Right renal pelvis (tissue), 4 donors: ENCODE measurements at regions not wholly inside any gene's neighbourhood (a gene's known extent, or its start where the extent isn't known, plus 50 kb on each side); places are given as distances from the start of the nearest gene placed in this dataset.

Experiments
- DNase-seq, 4 donors: peaks; one replicate each; pipeline ENCODE4 v3.0.0-alpha.2; 2013; ENCODE audit warnings: low read depth in 4 of 4, low spot score in 3 of 4, missing footprints in 1 of 4

DNA sequence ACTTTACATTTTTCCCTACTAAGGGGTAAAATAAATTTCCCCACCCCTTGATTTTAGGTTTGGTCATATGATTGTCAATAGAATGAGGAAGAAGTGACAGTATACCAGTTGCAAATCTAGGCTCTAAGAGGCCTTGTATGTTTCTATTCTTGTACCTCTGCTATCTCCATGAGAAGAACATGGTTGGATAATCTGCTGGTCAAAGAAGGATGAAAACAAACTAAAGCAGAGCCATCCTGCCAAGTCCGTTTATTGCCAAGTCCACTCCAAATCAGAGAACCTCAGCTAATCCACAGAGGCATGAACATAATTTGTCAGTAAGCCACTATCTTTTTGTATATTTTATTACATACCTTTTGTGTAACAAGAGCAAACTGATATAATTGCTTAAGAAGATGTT, 98.0 kb downstream of the CRPPA start:
- DNase-seq = no peak

DNA sequence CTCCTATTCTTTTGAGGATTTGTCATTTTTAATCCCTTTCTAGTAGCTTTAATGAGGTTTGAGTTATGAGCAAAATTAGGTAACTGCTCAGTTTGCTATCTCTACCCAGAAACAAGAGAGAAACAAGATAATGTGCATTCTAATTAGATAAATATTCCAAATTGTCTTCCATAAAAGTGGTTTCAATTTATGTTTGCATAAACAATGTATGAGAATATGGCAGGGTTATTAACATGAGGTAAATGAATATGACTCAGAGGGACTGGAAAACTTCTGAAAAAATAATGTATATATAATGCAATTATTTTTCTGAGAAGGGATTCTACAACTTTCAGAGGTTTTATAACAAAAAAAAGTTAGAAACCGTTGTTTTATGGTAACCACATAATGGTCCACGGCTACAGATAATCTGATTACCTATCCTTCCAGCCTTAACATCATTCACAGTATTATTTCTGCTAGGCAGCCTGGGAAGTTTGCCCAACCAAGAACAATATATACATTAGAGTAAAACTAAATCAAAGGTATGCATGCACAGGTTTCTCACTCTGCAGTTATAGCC, 101.2 kb downstream of the CRPPA start:
- no peak for DNase-seq

DNA sequence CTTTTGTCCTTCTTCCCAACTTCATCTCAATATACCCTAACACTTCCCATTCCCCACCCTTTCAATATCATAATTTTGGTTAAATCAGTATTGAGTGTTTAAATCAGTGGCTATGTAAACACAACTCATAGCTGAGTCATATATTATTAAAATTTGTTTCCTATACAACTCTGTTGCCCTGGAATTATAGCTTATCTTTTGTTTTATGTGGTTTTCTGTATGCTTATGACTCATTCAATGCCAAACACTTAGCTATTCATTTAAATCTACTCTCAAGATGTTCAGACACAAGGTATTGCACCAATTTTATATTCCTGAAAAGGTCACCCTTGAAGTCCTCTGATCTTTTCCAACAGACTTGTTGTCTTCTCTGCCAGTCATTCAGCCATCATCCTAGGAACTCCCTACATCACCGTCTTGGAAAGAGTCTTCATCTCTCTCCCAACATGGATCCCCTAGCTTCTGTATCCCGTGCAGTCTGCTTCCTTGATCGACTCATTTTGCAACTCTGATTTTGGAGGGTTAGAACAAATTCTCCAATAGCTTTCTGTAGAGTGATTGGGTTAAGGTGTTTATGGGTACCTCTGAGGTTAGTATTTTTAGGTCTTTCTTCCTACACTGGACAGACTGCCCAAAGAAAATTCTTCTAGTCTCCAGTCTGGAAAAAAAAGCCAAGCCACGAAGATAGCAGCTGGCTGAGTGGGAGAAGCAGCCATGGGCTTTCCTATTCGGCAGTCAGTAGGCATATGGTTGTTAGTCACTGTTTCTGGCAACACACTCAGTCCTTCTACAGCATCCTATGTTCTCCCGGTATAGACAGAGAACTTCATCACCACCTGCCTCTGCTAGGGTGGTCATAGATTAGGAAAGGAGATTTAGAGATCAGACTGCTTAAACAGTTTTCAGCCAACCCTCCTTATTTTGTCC, 102.1 kb downstream of the CRPPA start:
- no peak for DNase-seq

DNA sequence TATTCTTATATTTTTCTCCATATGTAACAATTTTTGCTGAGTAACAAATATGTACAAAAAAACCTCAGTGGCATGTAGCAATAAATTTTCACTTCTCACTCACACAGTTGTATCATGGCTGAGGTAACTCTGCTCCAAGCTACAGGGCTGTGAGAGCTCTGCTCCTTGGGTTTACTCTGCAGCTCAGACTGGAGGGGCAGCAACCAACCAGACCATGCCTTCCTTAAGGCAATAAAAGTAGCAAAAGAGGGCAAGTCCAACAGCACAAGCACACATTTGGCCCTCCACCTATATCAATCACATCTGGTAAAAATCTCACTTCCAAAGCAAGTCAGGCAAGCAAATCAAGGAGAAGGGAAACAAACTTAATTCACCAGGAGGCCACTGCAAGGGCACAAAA, 102.9 kb downstream of the CRPPA start:
- DNase-seq = no peak

DNA sequence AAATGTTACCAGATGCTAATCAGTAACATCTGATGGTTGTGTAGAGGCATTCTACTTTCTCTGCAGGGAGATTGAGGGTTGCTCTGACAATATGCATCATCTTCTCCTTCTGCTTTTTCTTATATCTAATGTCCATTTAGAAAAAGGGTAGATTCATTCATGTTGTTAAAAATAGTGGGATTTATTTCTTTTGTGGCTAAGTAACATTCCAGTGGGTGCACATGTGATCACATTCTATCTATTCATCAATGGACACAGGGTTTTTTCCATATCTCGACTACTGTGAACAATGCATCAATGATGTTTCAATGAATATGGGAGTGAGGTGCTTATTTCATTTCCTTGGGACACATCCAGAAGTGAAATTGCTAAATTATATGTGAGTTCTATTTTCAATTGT, 103.9 kb downstream of the CRPPA start:
- no peak for DNase-seq

DNA sequence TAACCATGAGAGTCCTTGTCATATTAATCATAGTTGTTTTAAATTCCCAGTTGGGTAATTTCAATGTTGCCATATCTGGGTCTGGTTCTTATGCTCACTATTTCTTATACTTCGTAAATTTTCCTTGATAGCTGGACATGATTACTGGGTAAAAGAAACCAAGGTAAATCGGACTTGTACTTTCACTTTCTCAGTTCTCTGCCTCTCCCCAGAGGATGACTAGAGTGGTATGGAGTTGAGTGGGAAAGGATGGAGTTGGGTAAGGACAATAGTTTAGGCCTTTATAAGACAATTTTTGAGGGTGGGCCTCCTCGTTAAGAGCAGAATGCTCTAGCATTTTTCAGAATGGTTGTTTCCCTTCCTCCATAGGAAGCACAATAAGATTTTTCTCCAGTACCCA, 106.1 kb downstream of the CRPPA start:
- DNase-seq = no peak

DNA sequence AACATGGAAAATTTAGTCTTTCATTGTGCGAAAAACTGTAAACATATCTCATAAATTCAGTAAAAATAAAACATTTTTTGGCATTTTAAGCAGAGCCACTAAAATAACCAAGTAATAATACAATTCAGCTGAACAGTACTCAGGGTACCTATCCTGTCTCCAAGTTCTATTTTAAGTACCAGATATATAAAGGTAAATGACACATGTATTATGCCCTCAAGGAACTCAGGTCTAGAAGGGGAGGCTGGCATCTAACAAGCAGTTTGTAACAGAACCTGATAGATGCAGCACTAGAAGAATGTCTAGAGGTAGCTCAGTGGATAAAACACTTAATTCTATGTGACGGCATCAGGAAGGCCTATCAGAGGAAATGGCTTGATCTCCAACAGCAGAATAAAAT, 112.2 kb downstream of the CRPPA start:
- no peak for DNase-seq

DNA sequence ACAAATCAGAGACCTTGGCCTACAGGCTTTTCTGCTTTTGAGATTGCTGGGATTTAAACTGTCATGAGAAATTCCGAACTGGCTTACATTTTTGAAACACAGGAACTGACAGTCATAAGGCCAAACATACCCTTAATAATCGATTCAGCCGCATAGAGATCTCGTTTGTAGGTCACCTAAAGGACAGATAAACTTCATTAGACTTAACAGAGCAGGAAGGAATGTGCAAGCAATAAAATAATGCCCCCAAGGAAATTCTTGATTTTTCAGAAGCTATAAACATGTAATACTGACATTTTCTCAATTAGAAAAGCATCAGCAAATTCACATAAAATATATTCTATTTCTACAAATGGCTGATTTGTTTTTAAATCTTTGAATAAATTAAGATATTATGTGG, 120.0 kb downstream of the CRPPA start:
- DNase-seq = no peak

DNA sequence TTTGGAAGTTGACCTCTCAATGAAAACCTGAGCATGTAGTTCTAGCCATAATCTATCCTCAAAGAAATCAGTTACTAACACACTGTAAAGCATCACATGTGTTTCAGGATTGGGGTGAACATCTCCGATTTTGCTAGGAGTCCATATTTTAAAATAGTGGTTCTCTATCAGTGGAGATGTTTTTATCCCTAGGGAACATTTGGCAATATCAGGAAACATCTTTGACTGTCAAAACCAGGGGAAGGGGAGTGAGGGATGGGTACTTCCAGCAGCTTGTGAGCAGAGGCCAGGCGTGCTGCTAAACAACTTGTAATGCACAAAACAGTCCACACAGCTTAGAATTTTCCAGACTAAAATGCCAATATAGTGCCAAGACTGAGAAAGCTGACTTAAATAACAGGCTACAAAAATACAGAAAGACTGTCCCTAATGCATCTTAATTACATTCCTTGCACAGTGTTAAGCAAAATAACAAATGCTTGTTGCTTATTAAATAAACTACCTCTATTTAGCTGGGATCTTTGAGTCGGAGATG, 120.9 kb downstream of the CRPPA start:
- no peak for DNase-seq

DNA sequence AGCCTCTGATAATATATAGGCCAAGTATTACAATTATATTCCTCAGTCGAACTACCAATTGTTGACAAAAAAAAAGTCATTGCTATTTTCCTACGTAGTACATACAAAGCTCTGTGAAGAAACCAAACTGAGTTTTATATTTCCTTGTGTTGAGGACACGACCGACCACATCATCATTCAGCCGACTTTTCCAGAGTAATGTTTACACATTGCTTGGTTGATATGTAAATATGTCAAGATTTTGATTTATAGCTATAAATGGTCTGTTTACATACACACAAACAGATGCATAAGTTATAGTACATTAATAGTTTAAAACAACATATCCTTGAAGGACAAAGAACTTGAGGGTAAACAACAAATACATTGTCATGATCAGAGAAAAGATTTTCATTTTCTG, 121.5 kb downstream of the CRPPA start:
- no peak for DNase-seq

DNA sequence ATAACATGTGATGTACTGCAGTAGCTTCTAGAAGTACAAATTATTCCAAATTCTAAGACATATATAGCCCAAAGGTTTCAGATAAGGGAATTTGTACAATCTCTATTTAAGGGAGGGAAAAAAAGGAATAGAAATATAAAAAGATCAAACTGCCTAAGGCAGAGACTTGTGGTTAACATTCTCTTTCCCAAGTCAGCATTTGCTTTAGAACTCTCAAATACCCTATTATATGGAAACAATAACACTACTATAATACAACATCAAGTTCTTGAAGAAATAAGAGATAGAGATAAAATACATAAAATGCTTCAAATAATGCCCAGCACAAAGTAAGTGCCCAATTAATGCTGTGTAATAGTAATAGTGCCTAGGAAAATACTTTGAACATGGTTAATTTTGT, 123.1 kb downstream of the CRPPA start:
- no peak for DNase-seq

DNA sequence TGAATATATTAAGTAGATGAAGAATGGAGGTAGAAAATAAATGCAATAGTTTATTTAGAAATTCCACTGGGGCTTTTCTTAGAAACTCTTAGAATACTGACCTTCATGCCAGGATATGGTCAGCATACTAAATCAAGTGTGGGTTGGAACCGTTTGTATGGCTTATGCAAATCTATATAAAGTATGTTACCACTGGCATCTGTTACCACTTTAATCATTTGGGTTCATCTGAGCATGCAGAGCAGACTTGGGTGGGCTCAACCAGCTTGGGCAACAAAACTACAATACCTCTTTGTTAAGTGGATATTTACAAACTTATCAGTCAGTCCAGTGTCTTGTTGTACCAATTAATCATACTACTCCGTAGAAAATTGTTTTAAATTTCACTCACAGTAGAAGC, 125.8 kb downstream of the CRPPA start:
- DNase-seq = no peak

DNA sequence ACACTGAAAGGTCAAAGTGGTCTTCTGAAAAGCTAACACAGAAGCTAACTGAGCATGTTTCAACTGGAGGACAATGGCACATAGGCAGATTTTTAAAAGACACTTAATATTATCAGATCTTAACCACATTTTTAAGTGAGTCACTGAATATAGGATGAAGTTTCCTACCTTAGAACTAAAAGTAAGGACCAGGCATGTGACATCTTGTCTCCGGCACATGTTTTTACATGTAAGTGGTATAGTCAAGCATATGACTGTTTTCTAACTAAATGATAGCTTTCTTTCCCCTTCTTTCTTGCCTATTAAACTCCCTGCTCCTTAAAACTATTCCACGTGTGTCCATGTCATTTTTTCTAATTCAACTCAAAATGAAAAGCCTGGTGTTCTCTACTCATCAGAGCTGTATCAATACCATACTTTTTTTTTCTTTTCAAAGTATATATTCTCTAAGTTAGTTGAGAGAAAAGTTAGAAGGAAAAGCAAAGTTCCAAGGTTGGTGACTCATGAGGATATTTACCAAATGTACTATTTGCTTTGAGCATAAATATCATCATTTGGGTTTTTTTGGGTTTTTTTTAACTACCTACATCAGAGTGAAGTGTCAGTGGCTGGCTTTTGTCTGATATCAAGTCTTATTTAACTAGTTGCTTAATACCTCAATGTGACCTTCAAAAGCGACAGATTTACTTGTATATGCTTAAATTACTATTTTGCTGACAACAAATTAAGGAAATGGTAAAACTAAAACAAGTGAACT, 127.5 kb downstream of the CRPPA start:
- no peak for DNase-seq

DNA sequence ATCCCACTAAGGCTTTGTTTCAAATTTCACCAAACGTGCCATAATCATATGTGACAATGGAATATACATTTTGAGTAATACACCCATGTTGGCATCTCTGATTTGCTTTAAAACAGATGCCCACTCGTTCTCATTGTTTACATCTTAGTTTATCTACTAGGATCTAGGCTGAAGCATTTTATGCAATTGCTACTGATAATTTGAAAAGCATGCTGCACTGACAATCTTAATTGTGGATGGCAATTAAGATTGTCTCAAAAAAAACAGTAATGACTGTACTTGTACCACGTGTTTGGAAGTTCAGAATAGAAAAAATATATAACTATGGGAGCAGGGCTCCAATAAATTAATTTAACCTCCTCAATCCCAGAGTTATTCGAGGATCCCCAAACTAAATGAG, 136.8 kb downstream of the CRPPA start:
- no peak for DNase-seq

DNA sequence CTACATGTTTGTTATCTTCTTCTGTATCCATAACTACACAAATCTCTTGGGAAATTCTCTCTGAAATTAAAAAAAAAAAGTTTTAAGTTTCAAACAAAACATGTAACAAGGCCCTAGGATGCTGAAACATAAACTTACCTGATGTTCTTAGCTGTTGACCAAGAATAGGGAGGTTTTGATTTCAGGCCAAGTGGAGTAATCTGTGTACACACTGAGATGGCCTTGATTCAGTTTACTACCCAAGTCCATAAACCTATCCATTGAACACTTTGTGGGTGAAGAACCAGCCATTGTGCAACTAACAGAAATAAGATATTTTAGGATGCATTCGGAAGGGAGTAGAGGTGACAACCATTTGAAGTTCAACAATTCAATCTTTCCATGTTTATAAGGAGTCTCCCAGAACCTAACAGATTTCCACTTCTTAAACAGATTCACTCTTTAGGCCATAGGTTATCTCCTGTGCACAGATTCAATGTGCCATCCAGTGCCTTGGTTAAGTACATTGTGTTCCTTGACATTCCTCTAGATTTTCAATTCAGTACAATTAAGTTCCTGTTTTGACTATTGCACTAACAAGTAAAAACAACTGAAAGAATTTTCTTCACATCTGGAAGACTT, 143.1 kb downstream of the CRPPA start:
- no peak for DNase-seq

DNA sequence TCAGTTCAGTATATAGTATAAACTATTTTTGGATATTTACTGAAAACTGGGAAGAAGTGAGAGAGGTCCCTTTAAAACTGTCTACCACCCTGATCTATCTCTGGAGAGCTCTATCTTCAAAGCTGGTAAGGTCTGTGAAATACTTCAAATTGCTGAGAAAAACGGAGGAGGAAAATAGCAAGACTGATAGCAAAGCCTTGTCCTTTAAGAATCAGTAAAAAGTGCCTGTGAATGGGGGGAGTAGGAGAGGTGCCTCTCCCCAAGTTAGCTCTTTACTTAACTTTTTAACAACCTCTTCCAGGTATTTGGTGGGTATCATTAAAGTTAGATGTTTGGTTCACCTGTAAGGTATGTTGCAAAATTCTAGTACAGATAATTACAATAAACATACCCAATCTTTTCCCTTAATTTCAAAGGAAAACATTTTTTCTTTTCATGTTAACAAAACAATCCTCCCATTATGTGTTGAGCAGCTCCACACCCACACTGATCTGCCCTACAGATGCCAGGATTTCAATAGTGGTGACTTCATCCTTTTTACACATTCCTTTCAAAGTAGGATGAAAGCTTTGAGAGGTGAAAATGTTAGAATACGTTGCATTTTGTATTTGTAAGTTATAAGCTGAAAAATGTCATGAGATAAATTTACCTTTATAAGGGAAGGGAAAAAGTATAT, 149.2 kb downstream of the CRPPA start:
- no peak for DNase-seq

DNA sequence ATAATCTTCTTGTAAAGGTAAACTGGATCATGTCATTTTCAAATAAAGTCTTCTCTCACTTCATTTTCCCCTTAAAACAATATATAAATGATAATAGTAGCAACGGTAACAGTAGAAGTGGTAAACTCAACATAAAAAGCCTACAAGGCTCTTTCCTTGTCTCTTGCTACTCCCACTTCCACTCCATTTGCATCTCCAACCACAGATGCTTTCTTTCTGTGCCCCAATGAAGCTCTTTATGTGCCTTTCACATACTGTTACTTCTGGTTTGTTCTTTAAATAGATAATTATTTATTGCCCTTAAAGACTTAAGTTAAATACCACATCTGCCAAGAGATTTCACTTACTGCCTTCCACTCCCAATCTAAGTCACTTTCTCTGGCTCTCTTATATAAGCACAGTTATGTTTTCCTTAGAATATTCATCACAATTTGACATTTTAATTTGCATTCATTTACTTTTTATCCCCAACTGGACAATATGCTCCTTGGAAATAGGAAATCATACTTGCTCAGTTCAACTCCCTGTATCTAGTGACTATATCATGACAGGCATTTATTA, 149.9 kb downstream of the CRPPA start:
- DNase-seq = peak in 3 of 4 donors; percentile 6 to 27 (median 22)

DNA sequence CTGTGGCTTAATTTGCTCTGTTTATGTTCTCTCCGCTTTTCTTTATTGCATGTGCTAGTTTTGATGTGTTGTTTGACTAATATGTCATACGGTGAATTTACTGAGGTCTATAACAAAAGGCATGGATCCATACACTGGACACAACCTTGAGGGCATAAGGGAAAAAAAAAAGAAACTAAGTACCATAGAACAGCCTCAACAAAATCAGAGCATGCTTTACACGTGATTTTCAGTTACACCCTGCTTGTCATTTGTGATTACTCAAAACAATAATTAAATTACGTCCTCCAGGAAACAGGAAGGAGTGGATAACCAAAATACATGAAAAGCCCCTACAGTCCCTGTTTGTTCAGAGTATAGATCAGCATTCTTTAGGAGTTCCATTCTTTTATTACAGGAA, 150.5 kb downstream of the CRPPA start:
- DNase-seq = no peak

DNA sequence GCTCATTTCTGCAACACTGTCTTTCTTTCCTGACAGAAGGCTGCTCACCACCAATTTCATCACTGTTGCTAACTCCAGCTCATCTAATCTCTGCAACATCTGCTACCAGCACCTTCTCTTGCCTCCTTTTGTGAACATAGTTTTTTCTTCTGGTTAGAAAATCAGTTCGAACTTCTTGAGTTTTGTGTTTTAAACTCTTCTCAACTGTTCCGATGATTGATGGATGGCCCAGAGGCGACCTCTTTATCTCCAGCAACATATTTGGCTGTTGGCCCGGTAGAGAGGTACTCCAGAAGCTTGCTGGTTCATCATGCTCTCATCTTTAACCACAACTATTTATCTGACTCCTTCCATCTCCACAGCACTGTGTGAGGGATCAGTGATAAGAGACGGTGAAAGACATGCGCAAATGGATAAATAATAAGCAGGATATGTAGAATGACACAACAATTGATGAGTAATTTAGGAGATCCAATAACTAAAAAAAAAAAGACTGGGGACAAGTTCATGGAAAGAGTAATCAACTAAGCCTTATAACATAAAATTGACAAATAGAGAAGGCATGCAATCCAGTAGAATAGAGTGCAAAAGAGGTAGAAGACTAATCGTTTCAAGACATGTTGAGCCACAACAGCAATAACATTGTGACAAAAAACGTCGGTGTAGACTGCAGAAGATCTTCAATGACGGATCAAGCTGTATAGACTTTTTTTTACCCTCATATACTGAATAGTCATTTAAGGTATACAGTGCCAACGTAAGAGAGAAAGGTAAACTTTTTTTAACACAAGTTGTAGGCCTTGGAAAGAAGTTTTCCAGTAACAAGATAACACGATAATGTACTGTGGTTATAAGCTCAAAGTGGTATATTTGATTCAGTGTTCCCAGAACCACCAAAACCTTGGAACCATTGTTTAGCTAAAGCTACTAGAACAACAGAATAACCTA, 152.2 kb downstream of the CRPPA start:
- no peak for DNase-seq
